PC-9 (cell line): ENCODE measurements at regions not wholly inside any gene's neighbourhood (a gene's known extent, or its start where the extent isn't known, plus 50 kb on each side); places are given as distances from the start of the nearest gene placed in this dataset.
"Not testable (repeated sequence)": the region's sequence is repeated elsewhere in the genome, so short reads cannot be mapped to it uniquely, and the experiment has no call there.

Source experiments
- BruUV-seq: library from RNA; stranded (reverse); fragments of 400-500 nt; replicated peaks from 2 replicates; lab custom pipeline; 2021; lab: Mats Ljungman, UMichigan
- CTCF ChIA-PET: fragments of 300-600 bp; sonication (Branson Sonifier 250); formaldehyde crosslinking; loops from one replicate; lab custom pipeline; 2022; ENCODE audit warnings: antibody characterized with exemption; lab: Charles Lee
- POLR2A ChIA-PET: fragments of 300-600 bp; sonication (Branson Sonifier 250); formaldehyde crosslinking; loops from one replicate; lab custom pipeline; 2022; ENCODE audit warnings: antibody characterized with exemption; ENCODE audit not compliant: unreplicated experiment; lab: Charles Lee
- DNase-seq, 2 experiments: peaks; one replicate each; pipeline versions ENCODE4 v3.0.0 to v3.0.0-alpha.2; 2015 to 2022; ENCODE audit warnings: mixed read lengths in 1 of 2
- H2AFZ ChIP-seq: fragments of 200-600 bp; sonication (generic); 2 replicates; pipeline ENCODE4 v1.8.1; 2017; ENCODE audit warnings: antibody characterized with exemption
- H3F3A ChIP-seq: fragments of 200-600 bp; sonication (generic); 2 replicates; pipeline ENCODE4 v1.8.1; 2017; ENCODE audit warnings: antibody characterized with exemption, mild to moderate bottlenecking, low read depth; ENCODE audit not compliant: insufficient read depth
- H3K27ac ChIP-seq: fragments of 200-600 bp; sonication (generic); 2 replicates; pipeline ENCODE4 v1.6.1; 2016; ENCODE audit warnings: mixed run types
- H3K27me3 ChIP-seq: fragments of 200-600 bp; sonication (generic); 2 replicates; pipeline ENCODE4 v1.6.1; 2016; ENCODE audit warnings: low read depth, mixed run types; ENCODE audit not compliant: insufficient read depth
- H3K36me3 ChIP-seq: fragments of 200-600 bp; sonication (generic); 2 replicates; pipeline ENCODE4 v1.6.1; 2016; ENCODE audit warnings: low read depth, mixed run types
- H3K4me1 ChIP-seq: fragments of 200-600 bp; sonication (generic); replicated peaks from 2 replicates; pipeline ENCODE4 v1.6.1; 2016; ENCODE audit warnings: mixed run types; ENCODE audit not compliant: insufficient read depth
- H3K4me2 ChIP-seq: fragments of 200-600 bp; sonication (generic); 2 replicates; pipeline ENCODE4 v1.6.1; 2017; ENCODE audit warnings: mixed run types
- H3K4me3 ChIP-seq: fragments of 200-600 bp; sonication (generic); 2 replicates; pipeline ENCODE4 v1.6.1; 2016; ENCODE audit warnings: mixed run types
- H3K79me2 ChIP-seq: fragments of 200-600 bp; sonication (generic); 2 replicates; pipeline ENCODE4 v1.6.1; 2017; ENCODE audit warnings: low read depth, mixed run types
- H3K9me2 ChIP-seq: fragments of 200-600 bp; sonication (generic); 2 replicates; pipeline ENCODE4 v1.8.1; 2017; ENCODE audit warnings: mild to moderate bottlenecking; ENCODE audit not compliant: insufficient read depth
- H3K9me3 ChIP-seq: fragments of 200-600 bp; sonication (generic); 2 replicates; pipeline ENCODE4 v1.8.1; 2016; ENCODE audit warnings: low read depth; ENCODE audit not compliant: insufficient read depth
- H4K20me1 ChIP-seq: fragments of 200-600 bp; sonication (generic); 2 replicates; pipeline ENCODE4 v1.8.1; 2017; ENCODE audit not compliant: insufficient read depth
- intact Hi-C: fragments of 100-400 bp; cut with micrococcal nuclease; formaldehyde crosslinking; loops from one replicate; pipeline ENCODE4 v1.10.0; 2022; ENCODE audit not compliant: unreplicated experiment
- TF ChIP-seq, protein P1 (sequence below): fragments of 200-600 bp; sonication (generic); conservative IDR thresholded peaks from 2 replicates; pipeline ENCODE4 v1.6.1; 2017; ENCODE audit warnings: mixed run types, antibody characterized with exemption, mild to moderate bottlenecking, moderate library complexity

- CTCF ChIA-PET, H3K27ac ChIP-seq, H4K20me1 ChIP-seq, intact Hi-C loops, H3K27me3 ChIP-seq, H3K9me2 ChIP-seq, H3K4me3 ChIP-seq, H3K9me3 ChIP-seq, H3K4me2 ChIP-seq, H3K79me2 ChIP-seq, H2AFZ ChIP-seq, POLR2A ChIA-PET, H3K36me3 ChIP-seq, BruUV-seq, H3K4me1 ChIP-seq, H3F3A ChIP-seq: not testable (repeated sequence)
- TF ChIP-seq, protein P1, sequence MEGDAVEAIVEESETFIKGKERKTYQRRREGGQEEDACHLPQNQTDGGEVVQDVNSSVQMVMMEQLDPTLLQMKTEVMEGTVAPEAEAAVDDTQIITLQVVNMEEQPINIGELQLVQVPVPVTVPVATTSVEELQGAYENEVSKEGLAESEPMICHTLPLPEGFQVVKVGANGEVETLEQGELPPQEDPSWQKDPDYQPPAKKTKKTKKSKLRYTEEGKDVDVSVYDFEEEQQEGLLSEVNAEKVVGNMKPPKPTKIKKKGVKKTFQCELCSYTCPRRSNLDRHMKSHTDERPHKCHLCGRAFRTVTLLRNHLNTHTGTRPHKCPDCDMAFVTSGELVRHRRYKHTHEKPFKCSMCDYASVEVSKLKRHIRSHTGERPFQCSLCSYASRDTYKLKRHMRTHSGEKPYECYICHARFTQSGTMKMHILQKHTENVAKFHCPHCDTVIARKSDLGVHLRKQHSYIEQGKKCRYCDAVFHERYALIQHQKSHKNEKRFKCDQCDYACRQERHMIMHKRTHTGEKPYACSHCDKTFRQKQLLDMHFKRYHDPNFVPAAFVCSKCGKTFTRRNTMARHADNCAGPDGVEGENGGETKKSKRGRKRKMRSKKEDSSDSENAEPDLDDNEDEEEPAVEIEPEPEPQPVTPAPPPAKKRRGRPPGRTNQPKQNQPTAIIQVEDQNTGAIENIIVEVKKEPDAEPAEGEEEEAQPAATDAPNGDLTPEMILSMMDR, result peak; percentile 77
- peak in 1 of 2 experiments; percentile 15 for DNase-seq
Measured at GRCh38 chr1:46878173-46878782, 63.0 kb downstream of the CYP4A11 start.

GRCh38 chr1:46876093-46876492 lies 65.2 kb downstream of the CYP4A11 start:
- intact Hi-C loops, H3K27me3 ChIP-seq, H3K9me2 ChIP-seq, H3K27ac ChIP-seq, BruUV-seq, H3K9me3 ChIP-seq, POLR2A ChIA-PET, H3F3A ChIP-seq, H3K79me2 ChIP-seq, H3K4me1 ChIP-seq, H3K4me3 ChIP-seq, H3K4me2 ChIP-seq, DNase-seq, H2AFZ ChIP-seq, H3K36me3 ChIP-seq, H4K20me1 ChIP-seq: not testable (repeated sequence)
- TF ChIP-seq, protein P1, result peak; percentile 73
- CTCF ChIA-PET, result interaction anchor here (0.7 kb wide), 1 partner anchor 172 kb away, joined by 9 read pairs; no protein-coding TSS in a partner anchor
